ENCODE measurements at regions not wholly inside any gene's neighbourhood (a gene's known extent, or its start where the extent isn't known, plus 50 kb on each side); places are given as distances from the start of the nearest gene placed in this dataset.

GRCh38 chr2:144798989-144799388 lies 279.1 kb upstream of the ZEB2 start:
- no peaks in the 10 kb centered on the region for H3K27me3 ChIP-seq

GRCh38 chr2:144798034-144798433 lies 278.1 kb upstream of the ZEB2 start:
- H3K27ac ChIP-seq = no peak overlapping the region
- intact Hi-C loops (cut with DNase I) = no loop called here
- no peaks in the 10 kb centered on the region for H3K27me3 ChIP-seq
- H3K4me3 ChIP-seq = no peak overlapping the region
- no peaks in the 10 kb centered on the region for H3K36me3 ChIP-seq (replicated peaks in 1 of 2)
- no peaks in the 10 kb centered on the region for H3K4me1 ChIP-seq (replicated peaks in 1 of 2)
- DNase-seq = no peak
- H3K9me3 ChIP-seq (replicated peaks in 1 of 3) = no peaks in the 10 kb centered on the region
- no peak for TF ChIP-seq CTCF (IDR thresholded peaks at IDR 0.05)
- no peak for TF ChIP-seq POLR2A (IDR thresholded peaks at IDR 0.05)
- WGBS, 4 donors = 91 to 99% (median 95%) methylated on average over 2 of the region's 2 CpGs

More at GRCh38 chr2:144798989-144799388, 279.1 kb upstream of the ZEB2 start:
- no peaks in the 10 kb centered on the region for H3K4me1 ChIP-seq (replicated peaks in 1 of 2)
- no peaks in the 10 kb centered on the region for H3K9me3 ChIP-seq (replicated peaks in 1 of 3)
- no peak for DNase-seq
- intact Hi-C loops (cut with DNase I) = no loop called here
- no peak overlapping the region for H3K4me3 ChIP-seq
- H3K27ac ChIP-seq = no peak overlapping the region
- TF ChIP-seq CTCF (IDR thresholded peaks at IDR 0.05) (no peak), POLR2A (IDR thresholded peaks at IDR 0.05) (no peak)
- WGBS, 4 donors = 67 to 76% (median 74%) methylated on average over 3 of the region's 3 CpGs
- H3K36me3 ChIP-seq (replicated peaks in 1 of 2) = no peaks in the 10 kb centered on the region

GRCh38 chr2:144796936-144797335 lies 277.0 kb upstream of the ZEB2 start:
- TF ChIP-seq CTCF (IDR thresholded peaks at IDR 0.05) (no peak), POLR2A (IDR thresholded peaks at IDR 0.05) (no peak)
- Histone ChIP-seq H3K9me3 (replicated peaks in 1 of 3) (no peaks in the 10 kb centered on the region), H3K4me3 (no peak overlapping the region), H3K4me1 (replicated peaks in 1 of 2) (no peaks in the 10 kb centered on the region), H3K36me3 (replicated peaks in 1 of 2) (no peaks in the 10 kb centered on the region), H3K27ac (no peak overlapping the region), H3K27me3 (no peaks in the 10 kb centered on the region)
- intact Hi-C loops (cut with DNase I) = no loop called here
- 73 to 83% (median 79%) methylated on average over 3 of the region's 3 CpGs for WGBS, 4 donors
- no peak for DNase-seq

- Histone ChIP-seq H3K36me3 (replicated peaks in 1 of 2) (no peaks in the 10 kb centered on the region), H3K4me3 (no peak overlapping the region), H3K27ac (no peak overlapping the region), H3K4me1 (replicated peaks in 1 of 2) (no peaks in the 10 kb centered on the region), H3K27me3 (no peaks in the 10 kb centered on the region), H3K9me3 (replicated peaks in 1 of 3) (no peaks in the 10 kb centered on the region)
- DNase-seq = no peak
- TF ChIP-seq CTCF (IDR thresholded peaks at IDR 0.05) = no peak
- no peak for TF ChIP-seq POLR2A (IDR thresholded peaks at IDR 0.05)
- intact Hi-C loops (cut with DNase I) = no loop called here
- 74 to 82% (median 75%) methylated on average over 2 of the region's 2 CpGs for WGBS, 4 donors
Measured at GRCh38 chr2:144796164-144796563, 276.2 kb upstream of the ZEB2 start.
